Non-pigmented ciliary epithelial cell (primary cell): ENCODE measurements at regions not wholly inside any gene's neighbourhood (a gene's known extent, or its start where the extent isn't known, plus 50 kb on each side); places are given as distances from the start of the nearest gene placed in this dataset.
"Not testable (repeated sequence)": the region's sequence is repeated elsewhere in the genome, so short reads cannot be mapped to it uniquely, and the experiment has no call there.

Experiments
- DNase-seq: peaks from one replicate; pipeline ENCODE4 v3.0.0-alpha.2; 2010; ENCODE audit warnings: low read depth

GRCh38 chr6:66623050-66623449 is 916.0 kb upstream of the EYS start:
- no peak for DNase-seq

- peak; percentile 31 for DNase-seq
These were observed 898.9 kb upstream of the EYS start for GRCh38 chr6:66605971-66606370.

- DNase-seq: peak; percentile 61
These were observed 898.0 kb upstream of the EYS start for GRCh38 chr6:66605011-66605410.

GRCh38 chr6:66599541-66599940 is 892.5 kb upstream of the EYS start:
- DNase-seq: no peak

GRCh38 chr6:66578362-66578761 is 871.3 kb upstream of the EYS start:
- DNase-seq: no peak

GRCh38 chr6:66568271-66568670 is 861.2 kb upstream of the EYS start:
- DNase-seq: no peak

GRCh38 chr6:66561479-66561878 is 854.5 kb upstream of the EYS start:
- DNase-seq: no peak

GRCh38 chr6:66558189-66558588 is 851.2 kb upstream of the EYS start:
- DNase-seq: no peak

GRCh38 chr6:66556936-66557335 is 849.9 kb upstream of the EYS start:
- DNase-seq: no peak

- no peak for DNase-seq
These were observed 848.1 kb upstream of the EYS start for GRCh38 chr6:66555082-66555481.

GRCh38 chr6:66553441-66553840 is 846.4 kb upstream of the EYS start:
- no peak for DNase-seq

GRCh38 chr6:66538551-66539135 is 831.6 kb upstream of the EYS start:
- DNase-seq: no peak

GRCh38 chr6:66533921-66534404 is 826.9 kb upstream of the EYS start:
- DNase-seq: no peak

- no peak for DNase-seq
These were observed 819.0 kb upstream of the EYS start for GRCh38 chr6:66526061-66526460.

- no peak for DNase-seq
These were observed 815.8 kb upstream of the EYS start for GRCh38 chr6:66522864-66523263.

- no peak for DNase-seq
These were observed 809.4 kb upstream of the EYS start for GRCh38 chr6:66516377-66516776.

- peak; percentile 70 for DNase-seq
These were observed 801.4 kb upstream of the EYS start for GRCh38 chr6:66508433-66508832.

GRCh38 chr6:66499851-66500250 is 792.8 kb upstream of the EYS start:
- DNase-seq: peak; percentile 22

GRCh38 chr6:66496659-66497058 is 789.6 kb upstream of the EYS start:
- no peak for DNase-seq

GRCh38 chr6:66494643-66495042 is 787.6 kb upstream of the EYS start:
- DNase-seq: not testable (repeated sequence)

- no peak for DNase-seq
These were observed 782.4 kb upstream of the EYS start for GRCh38 chr6:66489269-66489987.

- no peak for DNase-seq
These were observed 774.2 kb upstream of the EYS start for GRCh38 chr6:66481216-66481615.

GRCh38 chr6:66478705-66479104 is 771.7 kb upstream of the EYS start:
- no peak for DNase-seq

- DNase-seq: no peak
These were observed 728.3 kb upstream of the EYS start for GRCh38 chr6:66435321-66435720.
